Stimulated activated CD4-positive, alpha-beta T cell treated with anti-CD3 and anti-CD28 coated beads, Interleukin-15, amount 100 ng/mL, for 24 hours (primary cell): ENCODE measurements at regions not wholly inside any gene's neighbourhood (a gene's known extent, or its start where the extent isn't known, plus 50 kb on each side); places are given as distances from the start of the nearest gene placed in this dataset.
"Not testable (repeated sequence)": the region's sequence is repeated elsewhere in the genome, so short reads cannot be mapped to it uniquely, and the experiment has no call there.

Experiments
- DNase-seq: peaks from one replicate; pipeline ENCODE4 v3.0.0-alpha.2; 2020

DNA sequence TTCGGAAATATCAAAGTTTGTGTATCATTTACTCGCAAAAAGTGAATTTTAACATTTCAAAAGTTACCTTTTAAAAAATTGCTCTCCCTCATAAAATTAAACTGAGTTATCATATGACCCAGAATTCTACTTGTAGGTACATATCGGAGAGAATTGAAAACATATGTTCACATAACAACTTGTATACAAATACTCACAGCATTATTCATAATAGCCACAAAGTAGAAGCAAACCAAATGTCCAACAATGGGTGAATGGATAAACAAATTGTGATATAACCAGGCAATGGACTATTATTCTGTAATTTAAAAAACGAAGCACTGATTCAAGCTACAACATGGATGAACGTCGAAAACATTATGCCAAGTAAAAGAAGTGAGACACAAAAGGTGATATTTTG, 412.0 kb upstream of the TCF4 start:
- no peak for DNase-seq

DNA sequence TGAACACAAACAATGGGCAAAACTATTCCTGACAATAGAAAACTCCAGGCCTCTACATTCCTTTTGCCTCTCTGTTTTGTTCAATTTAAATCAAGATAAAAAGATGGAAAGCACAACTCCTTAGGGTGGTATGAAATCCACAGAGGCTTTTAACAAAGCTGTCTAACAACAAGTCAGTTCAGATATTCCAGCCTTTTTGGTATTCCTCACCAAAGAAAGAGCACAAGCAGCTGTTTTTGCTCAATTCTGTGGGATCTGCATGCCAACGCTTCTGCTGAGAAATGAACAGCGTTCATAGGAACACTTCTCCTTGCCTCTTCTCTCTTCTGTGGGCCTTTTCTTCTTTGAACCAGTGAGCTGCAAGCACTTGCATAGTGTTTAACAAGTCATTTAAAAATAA, 411.6 kb upstream of the TCF4 start:
- no peak for DNase-seq

DNA sequence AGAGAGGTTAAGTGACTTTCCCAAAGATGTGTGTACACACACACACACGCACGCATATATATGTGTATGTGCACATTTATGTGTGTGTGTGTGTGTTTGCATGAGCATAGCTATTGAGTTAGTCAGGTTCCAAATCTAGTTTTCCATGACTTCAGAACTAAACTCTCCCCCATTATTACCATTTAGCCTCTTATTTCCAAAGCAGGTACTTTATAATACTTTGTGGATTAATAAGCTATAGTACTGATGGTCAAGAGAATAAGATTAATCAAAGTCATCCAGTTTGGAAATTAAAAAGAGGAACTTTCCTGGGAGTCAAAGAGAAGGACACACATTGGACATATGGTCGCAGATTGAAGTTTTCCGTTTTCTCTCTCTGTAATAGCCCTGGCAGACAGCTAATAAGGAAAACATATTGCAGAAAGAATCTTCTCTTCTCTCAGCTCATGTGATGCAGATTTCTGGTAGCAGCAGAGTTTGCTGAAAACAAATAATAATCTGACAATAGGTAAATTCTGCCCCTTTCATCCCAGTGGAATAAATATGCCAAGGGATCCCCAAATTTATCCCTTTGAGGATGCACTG, 410.9 kb upstream of the TCF4 start:
- no peak for DNase-seq

DNA sequence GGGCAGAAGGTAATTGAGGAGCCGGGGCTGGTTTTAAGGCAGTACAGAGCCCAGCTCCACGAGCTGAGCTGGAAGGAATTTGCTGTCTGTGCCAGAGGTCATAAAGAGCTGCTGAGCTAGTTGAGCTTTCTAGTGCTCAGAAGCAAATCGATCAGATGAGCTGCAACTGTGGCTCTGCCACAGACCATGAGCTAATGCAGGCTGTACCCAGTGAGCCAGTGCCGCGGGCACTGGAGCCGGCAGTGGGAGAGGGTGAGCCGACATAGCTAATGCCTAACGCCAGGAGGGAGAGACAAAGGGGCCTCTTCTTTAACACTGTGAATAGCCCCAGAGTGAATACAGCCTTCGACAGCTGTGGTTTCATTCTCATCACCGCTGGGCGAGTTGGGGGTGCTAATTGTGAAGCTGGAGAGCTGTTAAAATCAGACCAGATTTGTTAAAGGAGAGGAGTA, 410.1 kb upstream of the TCF4 start:
- no peak for DNase-seq

DNA sequence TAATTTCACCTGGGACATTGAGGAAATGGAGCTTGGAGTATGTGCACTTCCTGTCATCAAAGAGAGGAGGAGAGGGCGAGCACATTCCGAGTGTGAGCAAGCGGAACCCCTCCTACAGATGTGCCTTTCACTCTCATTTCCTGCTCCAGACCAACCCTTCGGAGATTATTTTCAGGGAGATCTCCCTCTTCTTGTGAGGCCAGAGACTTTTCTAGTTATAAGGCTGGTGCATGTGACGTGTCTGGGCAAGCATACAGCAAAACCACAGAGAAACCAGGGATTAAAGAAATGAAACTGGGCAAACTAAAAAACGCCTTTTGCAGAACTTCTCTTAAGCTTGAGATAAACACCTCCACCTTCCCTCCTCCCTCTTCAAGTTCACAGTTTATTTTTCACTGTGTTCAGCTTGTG, 409.2 kb upstream of the TCF4 start:
- no peak for DNase-seq

DNA sequence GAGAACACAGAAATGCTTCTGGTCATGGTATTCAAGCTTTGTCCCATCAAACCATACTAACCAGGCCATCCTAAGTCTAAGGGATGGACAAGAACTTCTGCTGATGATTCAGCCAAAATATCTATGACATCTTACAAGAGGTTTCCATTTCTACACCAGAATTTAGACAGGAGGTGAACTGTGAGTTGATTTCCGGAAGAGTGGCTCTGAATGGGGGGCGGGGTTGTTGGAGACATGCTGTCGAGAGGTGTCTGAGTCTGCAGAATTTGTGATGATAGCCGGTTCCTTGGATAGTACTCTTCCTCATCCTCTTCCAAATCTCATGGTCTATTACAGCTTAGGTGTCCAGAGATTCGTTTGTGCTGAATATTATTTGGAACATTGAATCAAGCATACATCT, 408.7 kb upstream of the TCF4 start:
- no peak for DNase-seq

DNA sequence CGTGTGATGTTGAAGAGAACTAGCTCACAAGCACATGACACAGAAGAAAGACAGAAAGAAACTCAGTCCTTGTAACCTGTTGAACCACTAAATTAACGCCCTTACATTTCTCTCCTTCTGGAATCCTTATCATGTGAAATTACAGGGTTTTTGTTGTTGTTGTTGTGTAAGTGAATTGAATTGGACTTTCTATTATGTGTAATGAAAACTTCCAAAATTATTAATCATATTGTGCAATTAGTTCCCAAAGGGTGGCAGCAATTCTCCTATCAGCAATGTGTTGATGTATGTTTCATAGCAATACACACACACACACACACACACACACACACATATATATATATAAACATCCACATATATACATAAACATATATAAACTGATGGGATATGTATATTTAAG, 402.2 kb upstream of the TCF4 start:
- DNase-seq: no peak

DNA sequence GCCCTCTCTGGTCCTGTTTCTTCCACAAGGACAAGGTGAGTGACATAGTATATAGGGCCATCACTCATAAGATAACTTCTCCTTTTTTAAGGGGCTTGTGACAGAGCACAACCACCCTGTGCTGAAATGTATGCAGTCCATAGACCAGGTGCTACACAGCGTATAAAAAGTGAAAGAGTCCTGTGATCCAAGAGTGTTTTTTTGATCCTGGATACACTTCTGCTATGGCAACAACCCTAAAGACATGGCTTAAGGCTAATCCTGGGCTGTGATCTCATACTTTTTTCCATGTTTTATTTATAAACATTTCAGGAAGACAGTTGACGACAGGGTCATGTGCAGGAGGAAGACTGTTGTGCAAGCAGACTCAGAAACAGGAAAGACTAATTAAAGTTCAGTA, 400.5 kb upstream of the TCF4 start:
- no peak for DNase-seq

DNA sequence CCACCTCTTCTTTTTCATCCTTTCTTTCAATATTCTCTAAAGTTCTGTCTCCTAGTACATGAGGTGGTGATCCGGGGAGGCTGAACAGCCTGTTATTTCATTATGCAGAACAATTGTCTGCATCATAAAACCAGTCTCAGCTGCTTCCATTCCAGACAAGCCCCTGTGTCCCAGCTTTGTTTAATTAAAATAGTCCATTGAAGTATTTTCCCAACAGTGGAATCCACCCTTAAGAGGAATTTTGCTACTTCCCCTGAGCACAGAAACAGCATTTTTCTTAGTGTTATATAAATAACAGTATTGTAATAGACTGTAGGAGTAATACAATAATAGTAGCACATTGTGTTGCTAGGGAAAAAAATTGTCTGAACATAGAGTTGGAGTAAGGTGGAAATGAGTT, 395.4 kb upstream of the TCF4 start:
- DNase-seq: no peak

DNA sequence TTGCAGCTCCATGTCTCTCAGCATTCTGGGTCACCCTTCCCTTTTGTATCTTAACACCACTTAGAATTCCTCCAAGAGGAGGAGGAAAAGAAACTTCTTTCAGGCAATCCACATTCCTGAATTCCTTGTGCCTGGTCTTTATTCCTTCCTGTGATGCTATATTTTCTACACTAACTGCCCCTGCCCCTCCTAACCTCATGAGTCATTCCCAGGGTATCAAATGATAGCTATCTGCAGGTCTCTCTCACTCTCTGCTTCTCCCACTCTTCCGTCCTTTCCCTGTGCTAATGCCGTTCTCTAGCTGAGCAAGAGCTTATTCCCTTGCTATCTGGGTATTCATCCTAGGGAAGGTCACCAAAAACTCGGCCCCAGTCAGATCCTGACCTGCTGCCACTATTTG, 395.0 kb upstream of the TCF4 start:
- no peak for DNase-seq

DNA sequence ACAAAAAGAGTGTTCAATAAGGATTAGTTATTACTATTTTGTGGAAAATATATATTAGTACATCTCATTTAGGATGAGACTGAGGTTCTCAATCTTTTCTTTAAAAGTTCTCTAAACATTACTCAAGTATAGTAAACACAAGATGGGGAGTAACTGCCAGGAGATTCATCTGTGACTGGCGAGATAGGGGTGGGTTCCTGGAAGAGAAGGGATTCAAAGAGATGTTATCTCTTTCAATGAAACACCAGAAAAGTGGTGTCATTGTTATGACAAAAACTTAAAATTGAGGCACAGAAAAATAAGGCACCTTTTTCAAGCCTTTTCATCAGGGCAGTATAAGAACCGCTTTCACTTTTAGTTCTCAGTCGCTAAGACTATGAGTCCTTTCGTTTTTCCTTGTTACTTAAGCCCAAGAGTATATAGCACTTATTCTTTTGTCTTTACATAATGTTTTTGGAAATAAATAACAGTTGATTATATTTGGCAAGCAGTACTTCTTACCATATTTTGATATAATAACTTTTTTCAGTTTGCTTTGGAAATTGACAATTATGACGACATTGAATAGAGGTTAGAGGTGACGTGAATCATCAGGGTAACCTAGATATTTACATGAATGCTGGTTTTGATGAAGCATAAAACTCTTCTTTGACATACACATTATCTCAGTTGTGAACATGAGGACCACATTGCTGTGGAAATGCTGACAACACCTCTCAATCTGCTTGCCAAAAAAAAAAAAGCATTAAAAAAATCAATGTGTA, 393.9 kb upstream of the TCF4 start:
- DNase-seq: no peak

DNA sequence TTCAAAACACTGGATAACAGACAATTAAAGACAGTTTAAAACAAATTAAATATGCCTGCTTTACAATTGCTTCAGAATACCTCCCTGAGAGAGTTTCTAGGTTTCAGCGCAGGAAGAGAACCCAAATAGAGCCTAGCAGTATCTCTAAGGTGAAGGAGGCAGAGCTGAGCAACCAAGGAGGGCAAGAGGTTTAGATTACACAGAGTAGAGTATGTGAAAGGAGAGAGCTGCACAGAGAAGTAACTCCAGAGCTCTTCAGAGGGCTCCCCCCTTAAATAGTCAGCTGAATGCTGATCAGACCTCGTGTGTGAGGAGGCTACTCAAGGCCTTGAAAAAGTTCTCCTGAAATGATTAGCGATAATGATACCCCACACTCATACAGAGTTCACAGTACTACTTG, 386.5 kb upstream of the TCF4 start:
- DNase-seq: no peak

DNA sequence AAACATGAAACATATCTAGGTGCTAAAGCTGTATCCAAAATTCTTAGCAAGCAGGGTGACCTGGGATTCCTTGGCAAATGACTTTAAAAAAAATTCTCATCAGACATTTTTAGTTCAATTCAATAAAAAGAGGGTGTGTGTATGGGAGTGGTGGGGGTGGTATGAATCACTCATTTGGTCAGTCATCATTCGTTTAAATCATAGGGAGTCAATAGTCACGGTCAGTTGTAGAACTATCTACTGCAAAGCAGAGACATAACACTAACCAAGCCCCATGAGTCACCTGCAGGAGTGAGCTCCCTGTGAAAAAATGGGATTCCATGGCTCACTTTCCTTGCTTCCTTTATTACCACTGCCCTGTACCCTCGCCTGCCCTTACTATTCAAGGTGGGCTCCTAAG, 380.6 kb upstream of the TCF4 start:
- DNase-seq: no peak

DNA sequence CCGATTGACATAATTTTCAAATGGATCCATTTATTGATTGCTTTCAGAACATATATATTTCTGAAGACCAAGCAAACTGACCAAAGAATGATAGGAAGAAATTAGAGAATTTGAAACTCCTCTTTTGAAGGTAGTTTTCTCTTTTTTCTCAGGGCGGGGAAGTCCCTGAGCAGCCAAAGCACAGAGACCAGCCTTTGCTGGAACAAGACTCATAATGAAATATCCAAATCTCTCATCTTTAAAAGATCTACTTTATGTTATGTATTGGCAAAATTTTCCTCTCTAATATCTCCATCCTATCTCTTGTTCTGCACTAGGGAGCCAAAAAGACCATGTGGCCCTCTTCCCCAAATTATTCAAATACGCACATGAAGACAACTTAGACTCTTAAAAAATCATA, 379.0 kb upstream of the TCF4 start:
- DNase-seq: no peak

DNA sequence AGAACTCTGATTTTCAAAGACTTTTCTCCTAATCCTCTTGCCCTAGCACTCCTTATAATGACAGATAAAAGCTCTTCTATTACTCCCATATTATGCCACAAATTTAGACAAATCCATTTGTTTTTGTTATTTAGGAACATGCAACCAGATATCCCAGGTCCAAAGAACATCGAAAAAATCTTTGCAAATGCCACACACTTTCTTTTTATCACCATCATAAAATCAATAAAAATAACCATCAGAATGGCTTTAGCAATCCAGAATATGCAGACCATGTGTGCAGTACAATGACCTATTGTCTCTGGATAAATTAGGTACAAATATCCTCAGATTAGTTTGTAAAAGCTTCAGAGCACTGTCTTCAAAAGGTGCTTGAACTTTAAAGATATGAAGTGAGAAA, 376.2 kb upstream of the TCF4 start:
- no peak for DNase-seq

DNA sequence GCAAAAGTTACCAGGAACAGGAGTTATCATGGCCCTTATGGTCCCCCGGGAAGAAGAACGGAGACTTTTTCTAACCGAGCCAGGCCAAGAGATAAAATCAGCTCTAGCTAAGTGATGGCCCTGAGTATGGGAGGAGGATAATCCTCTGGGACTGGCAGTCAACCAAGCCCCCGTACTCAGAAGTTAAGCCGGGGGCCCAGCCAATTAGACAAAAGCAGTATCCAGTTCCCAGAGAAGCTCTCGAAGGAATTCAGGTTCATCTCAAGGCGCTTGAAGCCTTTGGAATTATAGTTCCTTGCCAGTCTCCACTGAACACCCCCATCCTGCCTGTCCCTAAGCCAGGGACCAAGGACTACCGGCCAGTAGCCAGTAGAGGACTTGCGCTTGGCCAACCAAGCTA, 365.3 kb upstream of the TCF4 start:
- no peak for DNase-seq

DNA sequence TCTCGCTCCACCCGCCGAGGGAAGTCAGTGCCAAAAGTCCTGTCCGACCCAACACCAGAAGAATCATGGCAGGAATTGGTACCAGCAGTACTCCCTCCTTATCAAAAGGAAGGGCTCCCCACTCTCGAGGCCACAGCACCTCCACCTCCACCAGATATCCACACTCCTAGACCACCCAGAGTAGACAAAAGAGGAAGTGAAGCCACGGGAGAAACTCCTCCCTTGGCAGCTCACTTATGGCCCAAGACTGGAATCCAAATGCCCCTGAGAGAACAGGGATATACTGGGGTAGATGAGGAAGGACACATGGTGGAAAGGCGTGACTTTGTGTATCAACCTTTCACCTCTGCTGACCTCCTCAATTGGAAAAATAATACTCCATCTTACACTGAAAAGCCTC, 363.7 kb upstream of the TCF4 start:
- DNase-seq: not testable (repeated sequence)

DNA sequence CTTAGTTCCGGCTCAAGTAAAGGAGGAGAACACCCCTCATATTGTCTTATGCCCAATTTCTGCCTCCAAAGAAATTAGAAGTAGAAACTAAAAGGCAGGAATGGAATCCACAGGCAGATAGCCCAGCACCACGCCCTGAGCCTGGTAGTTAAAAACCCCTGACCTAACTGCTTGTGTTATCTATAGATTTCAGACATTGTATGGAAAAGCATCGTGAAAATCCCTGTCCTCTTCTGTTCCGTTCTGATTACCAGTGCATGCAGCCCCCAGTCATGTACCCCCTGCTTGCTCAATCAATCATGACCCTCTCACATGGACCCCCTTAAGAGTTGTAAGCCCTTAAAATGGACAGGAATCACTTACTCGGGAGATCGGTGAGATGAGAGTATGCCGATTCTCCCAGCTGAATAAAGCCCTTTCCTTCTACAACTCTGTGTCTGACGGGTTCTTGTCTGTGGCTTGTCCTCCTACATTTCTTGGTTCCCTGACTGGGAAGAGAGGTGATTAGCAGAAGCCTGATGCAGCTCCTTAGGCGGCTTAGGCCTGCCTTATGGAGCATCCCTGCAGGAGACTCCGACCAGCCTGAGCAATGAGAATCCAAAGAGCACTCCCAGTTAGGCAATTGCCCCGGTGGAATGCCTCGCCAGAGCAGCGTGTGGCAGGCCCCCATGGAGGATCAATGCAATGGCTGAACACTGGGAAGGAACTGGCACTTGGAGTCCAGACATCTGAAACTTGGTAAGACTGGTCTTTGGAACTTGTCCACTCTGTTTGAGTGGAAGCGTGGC, 362.6 kb upstream of the TCF4 start:
- DNase-seq: no peak

DNA sequence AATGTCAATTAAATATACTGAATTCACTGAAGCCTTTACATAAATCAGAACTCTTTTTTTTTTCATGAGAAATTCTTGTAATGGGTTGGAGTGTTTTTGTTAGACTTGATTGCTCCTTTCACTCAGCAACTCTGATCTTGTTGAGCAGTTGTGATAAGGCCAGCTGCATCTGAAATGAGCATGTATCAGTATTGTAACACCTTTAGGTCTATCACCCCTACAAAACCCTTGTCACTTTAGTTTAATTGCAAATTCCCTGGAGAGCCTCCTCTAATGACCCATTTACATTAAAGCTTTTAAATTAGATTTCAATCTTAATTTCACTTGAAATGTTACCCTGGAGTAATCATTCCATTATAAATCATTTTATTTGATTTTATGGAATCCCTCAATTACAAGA, 346.8 kb upstream of the TCF4 start:
- DNase-seq: no peak

DNA sequence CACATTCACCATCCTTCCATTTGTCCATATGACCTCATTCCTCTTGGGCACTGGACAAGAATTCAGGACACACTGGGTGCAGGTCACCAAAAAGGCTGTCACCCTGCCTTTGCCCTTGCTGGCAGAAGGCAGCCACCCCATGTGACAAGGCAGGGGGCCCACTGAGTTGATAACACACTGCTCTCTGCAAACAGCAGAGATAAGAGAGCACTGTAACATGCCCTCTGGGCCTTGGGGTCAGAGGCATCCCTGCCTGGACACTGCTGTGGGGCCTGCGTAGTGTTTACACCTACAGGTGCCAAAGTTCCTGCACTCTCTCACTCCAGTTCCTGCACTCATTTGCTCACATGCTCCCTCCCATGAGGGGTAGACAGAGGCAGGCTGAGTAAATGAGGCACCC, 344.7 kb upstream of the TCF4 start:
- no peak for DNase-seq

DNA sequence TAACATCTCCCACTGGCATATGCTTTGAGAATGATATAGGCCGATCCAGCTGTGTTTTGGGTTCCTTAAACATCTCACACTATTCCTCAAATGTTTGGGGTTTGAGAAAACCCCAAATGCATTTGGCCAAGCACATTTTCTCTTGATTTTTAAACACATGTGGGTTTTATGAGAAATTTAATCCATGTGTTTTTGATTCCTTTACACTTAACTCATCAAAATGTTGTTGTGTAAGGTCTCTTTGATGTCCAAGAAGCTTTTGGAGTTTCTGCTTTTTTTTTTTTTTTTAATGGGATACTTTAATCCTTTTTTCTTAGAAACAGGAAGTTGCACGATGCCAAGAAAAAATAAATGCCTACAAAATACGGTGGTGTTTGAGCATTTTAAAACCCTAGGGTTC, 339.8 kb upstream of the TCF4 start:
- DNase-seq: no peak

DNA sequence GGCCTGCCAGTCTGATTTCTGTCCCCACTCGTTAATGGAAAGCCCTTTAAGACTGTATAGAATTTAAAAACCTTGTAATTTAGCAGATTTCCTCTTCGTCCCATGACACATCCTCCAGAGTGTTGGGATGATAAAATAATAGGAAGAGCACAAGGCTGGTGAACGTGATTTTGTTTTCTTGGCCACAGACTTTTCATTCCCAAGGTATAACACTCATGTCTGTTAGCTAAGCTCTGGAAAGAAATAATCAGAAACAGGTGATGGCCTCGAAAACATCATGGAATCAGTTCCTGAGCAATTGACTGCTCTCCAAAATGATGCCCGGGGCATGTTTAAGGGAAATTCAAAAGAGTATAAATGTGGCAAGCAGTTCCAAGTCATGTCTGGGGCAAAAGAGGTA, 337.8 kb upstream of the TCF4 start:
- DNase-seq: no peak

DNA sequence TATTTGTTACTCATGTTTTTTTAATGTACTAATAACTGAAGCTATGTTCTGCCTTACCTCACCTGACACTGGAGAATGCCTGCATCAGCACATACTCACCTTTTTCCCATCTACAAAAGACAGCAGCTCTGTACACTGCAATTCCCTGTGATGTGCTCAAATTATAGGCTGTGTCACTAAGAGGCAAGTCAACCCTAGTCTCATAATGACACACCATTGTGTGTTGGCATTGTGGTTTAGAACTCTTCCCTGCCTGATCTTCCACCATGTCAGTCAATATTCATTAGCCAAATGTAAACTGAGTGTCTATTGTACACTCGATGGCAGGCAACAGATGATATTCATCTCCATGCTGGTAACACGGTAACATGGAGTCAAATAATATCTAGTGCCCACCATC, 332.1 kb upstream of the TCF4 start:
- DNase-seq: no peak

DNA sequence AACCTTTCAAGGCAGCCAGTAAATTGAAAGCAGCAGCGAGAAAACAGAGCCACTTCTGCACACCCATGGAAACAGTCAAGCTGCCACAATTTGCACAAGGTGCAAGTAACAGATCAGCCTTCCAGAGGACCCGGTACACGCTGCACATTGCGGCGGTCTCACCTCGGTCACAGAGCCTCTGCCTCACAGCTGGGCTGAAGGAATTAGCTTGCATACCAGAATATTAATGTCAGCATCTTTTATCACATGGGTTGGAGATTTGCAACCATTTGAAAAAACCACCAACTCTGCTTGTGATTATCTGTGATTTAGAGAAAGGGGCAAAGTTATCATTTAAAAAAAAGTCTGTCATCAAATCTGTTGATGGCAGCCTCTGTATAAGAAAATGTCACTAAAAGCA, 330.5 kb upstream of the TCF4 start:
- DNase-seq: no peak
